K562 (cell line): ENCODE measurements at regions not wholly inside any gene's neighbourhood (a gene's known extent, or its start where the extent isn't known, plus 50 kb on each side); places are given as distances from the start of the nearest gene placed in this dataset.

Experiments used
- ATAC-seq: fragments of 200-7000 bp; cut with Tn5 transposase; 3 replicates; pipeline ENCODE4 v1.9.1; 2020; ENCODE audit warnings: moderate library complexity
- BruUV-seq: library from RNA; stranded (reverse); fragments of 400-500 nt; replicated peaks from 2 replicates; lab custom pipeline; 2021; lab: Mats Ljungman, UMichigan
- CTCF ChIA-PET: fragments of 300-600 bp; formaldehyde crosslinking; extraction: SDS; loops from one replicate; lab custom pipeline; 2021; ENCODE audit warnings: low intra/inter-chr PET ratio; lab: Yijun Ruan, JAX
- POLR2A ChIA-PET: fragments of 300-600, 350-650 bp; sonication (Branson Sonifier 250); formaldehyde crosslinking; extraction: SDS; loops from one replicate; lab custom pipeline; 2021; ENCODE audit warnings: antibody characterized with exemption, inconsistent platforms; lab: Yijun Ruan, JAX
- DNase-seq, 4 experiments: peaks; one replicate each; pipeline versions ENCODE4 v3.0.0 to v3.0.0-alpha.2; 2011 to 2018; ENCODE audit warnings: low spot score in 3 of 4, mixed read lengths in 3 of 4; ENCODE audit errors: extremely low read depth in 1 of 4
- FAIRE-seq: peaks from 2 replicates; lab custom pipeline; 2011; peaks lifted over from hg19 to GRCh38; lab: Jason Lieb, UNC
- H2AFZ ChIP-seq: 2 replicates; pipeline ENCODE4 v1.6.0; 2011; ENCODE audit warnings: low read depth, low read length, control low read depth, inconsistent platforms
- H3K27ac ChIP-seq: fragments of 200-600 bp; 3 replicates; pipeline ENCODE4 v1.8.0; 2011; ENCODE audit warnings: low read depth, mild to moderate bottlenecking, control low read depth, inconsistent platforms, low read length, moderate library complexity, mixed read lengths; ENCODE audit errors: extremely low read depth
- H3K27me3 ChIP-seq, 2 experiments: fragments of 300-600 bp in 1 of 2; 2 replicates in 1 of 2; 3 replicates in 1 of 2; pipeline versions ENCODE4 v1.6.0 to v1.8.0; 2011; ENCODE audit warnings: inconsistent platforms in 2 of 2, low read length in 2 of 2, mild to moderate bottlenecking in 1 of 2, mixed read lengths in 1 of 2, moderate library complexity in 1 of 2; ENCODE audit not compliant: control insufficient read depth in 2 of 2, insufficient read depth in 2 of 2
- H3K36me3 ChIP-seq: fragments of 300-600 bp; 3 replicates; pipeline ENCODE4 v1.8.0; 2011; ENCODE audit warnings: mild to moderate bottlenecking, low read length, inconsistent platforms; ENCODE audit not compliant: control insufficient read depth, insufficient read depth
- H3K4me1 ChIP-seq, 2 experiments: fragments of 200-600 bp in 1 of 2; replicated peaks in 1 of 2; 2 replicates in 1 of 2; 3 replicates in 1 of 2; pipeline versions ENCODE4 v1.5.1 to v1.8.0; 2011; ENCODE audit warnings: inconsistent platforms in 2 of 2, low read length in 2 of 2, mild to moderate bottlenecking in 1 of 2, mixed read lengths in 1 of 2, moderate library complexity in 1 of 2; ENCODE audit not compliant: control insufficient read depth in 2 of 2, insufficient read depth in 2 of 2
- H3K4me2 ChIP-seq: 2 replicates; pipeline ENCODE4 v1.6.1; 2011; ENCODE audit warnings: low read length, control low read depth, inconsistent platforms, mixed read lengths; ENCODE audit not compliant: insufficient read depth
- H3K4me3 ChIP-seq: fragments of 200-600 bp; sonication (generic), shearing (Covaris generic); 2 replicates; pipeline ENCODE4 v1.5.1; 2016; ENCODE audit warnings: control low read depth, inconsistent platforms
- H3K79me2 ChIP-seq: fragments of 200-600 bp; 3 replicates; pipeline ENCODE4 v1.8.0; 2011; ENCODE audit warnings: low read length, inconsistent platforms; ENCODE audit not compliant: control insufficient read depth, insufficient read depth
- H3K9ac ChIP-seq, 2 experiments: 2 replicates each; pipeline versions ENCODE4 v1.6.0 to v1.6.1; 2011; ENCODE audit warnings: low read depth in 2 of 2, low read length in 2 of 2, control low read depth in 1 of 2, inconsistent platforms in 1 of 2, mild to moderate bottlenecking in 1 of 2, mixed read lengths in 1 of 2; ENCODE audit not compliant: insufficient read depth in 1 of 2
- H3K9me1 ChIP-seq: one replicate; pipeline ENCODE4 v1.6.0; 2011; ENCODE audit warnings: inconsistent platforms, mild to moderate bottlenecking, low read length, moderate library complexity; ENCODE audit not compliant: control insufficient read depth, insufficient read depth
- H3K9me3 ChIP-seq: replicated peaks from 2 replicates; pipeline ENCODE4 v1.5.1; 2011; ENCODE audit warnings: low read depth, low read length, inconsistent platforms; ENCODE audit not compliant: control insufficient read depth, insufficient read depth
- H4K20me1 ChIP-seq: replicated peaks from 2 replicates; pipeline ENCODE4 v1.6.1; 2011; ENCODE audit warnings: low read length, inconsistent platforms, mixed read lengths; ENCODE audit not compliant: control insufficient read depth, insufficient read depth
- ATF7 ChIP-seq: fragments of 450-650 bp; IDR thresholded peaks from 2 replicates; pipeline ENCODE4 v1.7.1; 2014; ENCODE audit warnings: mild to moderate bottlenecking, moderate library complexity
- CREBBP ChIP-seq: IDR thresholded peaks from one replicate; pipeline ENCODE4 v1.6.1; 2012; ENCODE audit warnings: low read depth, mild to moderate bottlenecking, control low read depth, inconsistent platforms, low read length
- FOXK1 ChIP-seq: sonication (generic); formaldehyde crosslinking; IDR thresholded peaks from 2 replicates; pipeline ENCODE4 v1.8.0; 2022; ENCODE audit warnings: missing genetic modification reagents, mild to moderate bottlenecking, borderline replicate concordance
- HNRNPUL1 ChIP-seq: fragments of 200-400 bp; formaldehyde crosslinking; IDR thresholded peaks from 2 replicates; pipeline ENCODE4 v1.6.1; 2017; ENCODE audit warnings: low read length
- KAT7 ChIP-seq: sonication (generic); formaldehyde crosslinking; IDR thresholded peaks from 2 replicates; pipeline ENCODE4 v1.8.0; 2022; ENCODE audit warnings: missing genetic modification reagents, mild to moderate bottlenecking, borderline replicate concordance
- L3MBTL2 ChIP-seq: fragments of 450-650 bp; IDR thresholded peaks from 2 replicates; pipeline ENCODE4 v1.6.1; 2016; ENCODE audit warnings: mild to moderate bottlenecking, moderate library complexity
- MIER1 ChIP-seq: fragments of 450-650 bp; IDR thresholded peaks from 2 replicates; pipeline ENCODE4 v1.6.1; 2016; ENCODE audit warnings: antibody characterized with exemption, mild to moderate bottlenecking, low read depth
- NRF1 ChIP-seq, 2 experiments: fragments of 450-650 bp; IDR thresholded peaks in 1 of 2; conservative IDR thresholded peaks in 1 of 2; 2 replicates each; pipeline ENCODE4 v1.6.1; 2014; ENCODE audit warnings: mild to moderate bottlenecking in 2 of 2
- SRSF1 ChIP-seq: fragments of 200-400 bp; formaldehyde crosslinking; IDR thresholded peaks from 2 replicates; pipeline ENCODE4 v1.6.1; 2017; ENCODE audit warnings: mild to moderate bottlenecking, low read depth, low read length, moderate library complexity
- TARDBP ChIP-seq: fragments of 450-650 bp; IDR thresholded peaks from 2 replicates; pipeline ENCODE4 v1.6.1; 2016
- XRCC5 ChIP-seq: fragments of 200-400 bp; formaldehyde crosslinking; IDR thresholded peaks from 2 replicates; pipeline ENCODE4 v1.6.1; 2017; ENCODE audit warnings: low read depth, mild to moderate bottlenecking, low read length
- ZNF589 ChIP-seq: fragments of 200-800 bp; sonication (Bioruptor generic); IDR thresholded peaks from 2 replicates; pipeline ENCODE4 v1.6.1; 2016; ENCODE audit warnings: low read depth, missing genetic modification characterization, missing compliant biosample characterization
- ZNF76 ChIP-seq: fragments of 250-450 bp; sonication (Bioruptor Pico); IDR thresholded peaks from 2 replicates; pipeline ENCODE4 v1.4.0; 2020; ENCODE audit warnings: mild to moderate bottlenecking, moderate library complexity, borderline replicate concordance
- ZNF785 ChIP-seq: fragments of 250-450 bp; sonication (Bioruptor Pico); IDR thresholded peaks from 2 replicates; pipeline ENCODE4 v1.4.0; 2020; ENCODE audit warnings: mild to moderate bottlenecking
- WGBS: fragments of 100-300 bp; shearing (Covaris generic); methylation state at CpG from one replicate; pipeline ENCODE4 v1.1.6; 2016; ENCODE audit warnings: low coverage, mixed read lengths; ENCODE audit not compliant: insufficient coverage; ENCODE audit errors: missing lambda C conversion rate; 5-methylcytosine and 5-hydroxymethylcytosine counted together
- in situ Hi-C: fragments of 300-500 bp; cut with MboI; formaldehyde crosslinking; loops from 4 replicates; pipeline ENCODE4 v1.15.0; 2018; ENCODE audit warnings: inconsistent platforms, mixed read lengths
- intact Hi-C: fragments of 100-400 bp; cut with micrococcal nuclease; formaldehyde crosslinking; loops from 2 replicates; pipeline ENCODE4 v1.14.2; 2022
- TF ChIP-seq, protein P1 (sequence below): fragments of 250-450 bp; sonication (Bioruptor Pico); IDR thresholded peaks from 2 replicates; pipeline ENCODE4 v1.8.0; 2021; ENCODE audit warnings: moderate library complexity, mild to moderate bottlenecking, inconsistent platforms
- TF ChIP-seq, protein P2 (sequence below): fragments of 250-450 bp; sonication (Bioruptor Pico); IDR thresholded peaks from 2 replicates; pipeline ENCODE4 v1.8.0; 2022; ENCODE audit warnings: inconsistent platforms

DNA sequence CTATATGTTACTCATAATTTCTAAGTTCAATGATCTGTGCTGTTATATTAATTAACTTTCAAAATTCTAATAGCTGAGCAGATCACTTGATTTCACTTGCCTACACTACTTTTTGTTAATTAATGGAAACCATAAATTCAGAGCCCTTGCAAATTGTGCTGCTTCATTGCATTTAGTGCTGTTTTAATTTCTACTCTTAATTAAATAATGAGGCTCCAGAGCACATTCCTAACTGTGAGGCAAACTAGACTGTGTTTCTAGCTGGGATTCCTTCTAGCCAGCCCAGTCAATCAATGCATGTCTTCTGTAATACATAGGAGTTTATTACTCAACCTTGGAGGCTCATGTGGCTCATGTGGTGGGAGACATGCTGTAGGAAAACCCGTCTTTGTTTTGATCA lies 301.1 kb upstream of the GOLIM4 start:
- ChIA-PET POLR2A (no interaction called here), CTCF (no interaction called here)
- Histone ChIP-seq H3K9ac (no peak overlapping the region), H3K9me3 (no peaks in the 10 kb centered on the region; the same call in none of the 2 replicates), H3K27me3 (no peaks in the 10 kb centered on the region), H3K36me3 (no peaks in the 10 kb centered on the region), H3K9me1 (no peaks in the 10 kb centered on the region), H3K27ac (no peak overlapping the region), H3K79me2 (no peaks in the 10 kb centered on the region), H3K4me1 (no peaks in the 10 kb centered on the region), H3K4me3 (no peak overlapping the region), H2AFZ (no peak overlapping the region), H3K4me2 (no peak overlapping the region), H4K20me1 (no peaks in the 10 kb centered on the region)
- DNase-seq (no peak), FAIRE-seq (no peak), ATAC-seq (no peak)
- in situ Hi-C loops: no loop called here
- intact Hi-C loops: loop anchor here (2.0 kb wide), 1 partner anchor 18 kb away; no protein-coding TSS in a partner anchor
- TF ChIP-seq KAT7: no peak
- no peak for TF ChIP-seq NRF1 (conservative IDR thresholded peaks at IDR 0.05 in 1 of 2, IDR thresholded peaks at IDR 0.05 in 1 of 2)
- TF ChIP-seq FOXK1: no peak
- TF ChIP-seq XRCC5: no peak
- no peak for TF ChIP-seq ZNF785
- 0% methylated on average over 1 of the region's 1 CpG for WGBS
- no TSS peak for BruUV-seq

DNA sequence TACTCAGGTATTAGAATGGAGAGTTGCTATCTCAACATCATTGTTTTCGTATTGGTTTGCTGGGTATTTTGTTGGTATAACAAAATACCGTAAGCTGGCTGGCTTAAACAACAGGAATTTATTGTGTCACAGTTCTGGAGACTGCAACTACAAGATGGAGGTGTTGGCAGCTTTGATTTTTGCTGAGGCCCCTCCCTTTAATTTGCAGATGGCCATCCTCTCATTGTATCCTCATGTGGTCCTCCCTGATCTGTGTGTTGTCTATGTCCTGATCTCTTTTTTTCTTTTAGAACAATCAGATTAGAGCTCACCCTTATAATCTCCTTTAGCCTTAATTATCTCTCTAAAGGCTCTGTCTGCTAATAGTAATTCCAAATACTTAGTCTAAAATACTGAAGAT lies 299.8 kb upstream of the GOLIM4 start:
- no peak for FAIRE-seq
- in situ Hi-C loops: no loop called here
- TF ChIP-seq MIER1 (no peak), TARDBP (no peak), ATF7 (no peak), HNRNPUL1 (no peak), CREBBP (no peak), L3MBTL2 (no peak), ZNF76 (CRISPR knock-in tag) (no peak), SRSF1 (no peak), ZNF589 (CRISPR knock-in tag) (no peak)
- TF ChIP-seq, protein P1, sequence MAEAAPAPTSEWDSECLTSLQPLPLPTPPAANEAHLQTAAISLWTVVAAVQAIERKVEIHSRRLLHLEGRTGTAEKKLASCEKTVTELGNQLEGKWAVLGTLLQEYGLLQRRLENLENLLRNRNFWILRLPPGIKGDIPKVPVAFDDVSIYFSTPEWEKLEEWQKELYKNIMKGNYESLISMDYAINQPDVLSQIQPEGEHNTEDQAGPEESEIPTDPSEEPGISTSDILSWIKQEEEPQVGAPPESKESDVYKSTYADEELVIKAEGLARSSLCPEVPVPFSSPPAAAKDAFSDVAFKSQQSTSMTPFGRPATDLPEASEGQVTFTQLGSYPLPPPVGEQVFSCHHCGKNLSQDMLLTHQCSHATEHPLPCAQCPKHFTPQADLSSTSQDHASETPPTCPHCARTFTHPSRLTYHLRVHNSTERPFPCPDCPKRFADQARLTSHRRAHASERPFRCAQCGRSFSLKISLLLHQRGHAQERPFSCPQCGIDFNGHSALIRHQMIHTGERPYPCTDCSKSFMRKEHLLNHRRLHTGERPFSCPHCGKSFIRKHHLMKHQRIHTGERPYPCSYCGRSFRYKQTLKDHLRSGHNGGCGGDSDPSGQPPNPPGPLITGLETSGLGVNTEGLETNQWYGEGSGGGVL: no peak
- TF ChIP-seq, protein P2, sequence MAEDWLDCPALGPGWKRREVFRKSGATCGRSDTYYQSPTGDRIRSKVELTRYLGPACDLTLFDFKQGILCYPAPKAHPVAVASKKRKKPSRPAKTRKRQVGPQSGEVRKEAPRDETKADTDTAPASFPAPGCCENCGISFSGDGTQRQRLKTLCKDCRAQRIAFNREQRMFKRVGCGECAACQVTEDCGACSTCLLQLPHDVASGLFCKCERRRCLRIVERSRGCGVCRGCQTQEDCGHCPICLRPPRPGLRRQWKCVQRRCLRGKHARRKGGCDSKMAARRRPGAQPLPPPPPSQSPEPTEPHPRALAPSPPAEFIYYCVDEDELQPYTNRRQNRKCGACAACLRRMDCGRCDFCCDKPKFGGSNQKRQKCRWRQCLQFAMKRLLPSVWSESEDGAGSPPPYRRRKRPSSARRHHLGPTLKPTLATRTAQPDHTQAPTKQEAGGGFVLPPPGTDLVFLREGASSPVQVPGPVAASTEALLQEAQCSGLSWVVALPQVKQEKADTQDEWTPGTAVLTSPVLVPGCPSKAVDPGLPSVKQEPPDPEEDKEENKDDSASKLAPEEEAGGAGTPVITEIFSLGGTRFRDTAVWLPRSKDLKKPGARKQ: no peak

More for the DNA sequence above, 299.8 kb upstream of the GOLIM4 start:
- H3K27me3 ChIP-seq: no peaks in the 10 kb centered on the region
- intact Hi-C loops: no loop called here
- no peak overlapping the region for H3K4me3 ChIP-seq
- H3K36me3 ChIP-seq: no peaks in the 10 kb centered on the region
- H3K4me2 ChIP-seq: no peak overlapping the region
- CTCF ChIA-PET: no interaction called here
- DNase-seq (no peak), ATAC-seq (no peak)
- no peak overlapping the region for H3K27ac ChIP-seq
- no peak overlapping the region for H3K9ac ChIP-seq
- no peaks in the 10 kb centered on the region for H4K20me1 ChIP-seq
- H3K4me1 ChIP-seq: no peaks in the 10 kb centered on the region
- H3K9me3 ChIP-seq: no peaks in the 10 kb centered on the region; the same call in none of the 2 replicates
- 0% methylated on average over 2 of the region's 2 CpGs for WGBS
- no peaks in the 10 kb centered on the region for H3K9me1 ChIP-seq
- no peak overlapping the region for H2AFZ ChIP-seq
- H3K79me2 ChIP-seq: no peaks in the 10 kb centered on the region
- BruUV-seq: no TSS peak
- POLR2A ChIA-PET: no interaction called here
